ENCODE measurements at regions not wholly inside any gene's neighbourhood (a gene's known extent, or its start where the extent isn't known, plus 50 kb on each side); places are given as distances from the start of the nearest gene placed in this dataset.

GRCh38 chr4:147288512-147288911 is 192.4 kb upstream of the EDNRA start:
- TF ChIP-seq CTCF (IDR thresholded peaks at IDR 0.05) (no peak), POLR2A (IDR thresholded peaks at IDR 0.05) (no peak)
